HAP-1 (cell line): ENCODE measurements at regions not wholly inside any gene's neighbourhood (a gene's known extent, or its start where the extent isn't known, plus 50 kb on each side); places are given as distances from the start of the nearest gene placed in this dataset.
A peak's percentile ranks its signal among the peaks of the same experiment; 100 is the strongest.

Experiments used
- DNase-seq, 2 experiments: peaks; one replicate each; pipeline ENCODE4 v3.0.0-alpha.2; 2016 to 2020; ENCODE audit warnings: low spot score in 2 of 2
- H3K27me3 ChIP-seq: fragments of 250-450 bp; sonication (Bioruptor Pico); 2 replicates; pipeline ENCODE4 v1.5.1; 2020; ENCODE audit warnings: low read depth, mild to moderate bottlenecking, moderate library complexity
- H3K36me3 ChIP-seq: fragments of 250-450 bp; sonication (Bioruptor Pico); replicated peaks from 2 replicates; pipeline ENCODE4 v1.5.1; 2020; ENCODE audit warnings: mild to moderate bottlenecking
- H3K4me1 ChIP-seq: fragments of 250-450 bp; sonication (Bioruptor Pico); 2 replicates; pipeline ENCODE4 v1.5.1; 2020; ENCODE audit warnings: mild to moderate bottlenecking
- H3K4me3 ChIP-seq: fragments of 250-450 bp; sonication (Bioruptor Pico); 2 replicates; pipeline ENCODE4 v1.5.1; 2020; ENCODE audit warnings: mild to moderate bottlenecking, moderate library complexity
- H3K9me3 ChIP-seq: fragments of 250-450 bp; sonication (Bioruptor Pico); 2 replicates; pipeline ENCODE4 v1.5.1; 2020; ENCODE audit warnings: mild to moderate bottlenecking, moderate library complexity
- in situ Hi-C: fragments of 300-500 bp; cut with MboI; formaldehyde crosslinking; loops from 3 replicates; pipeline ENCODE4 v1.14.3; 2020; ENCODE audit warnings: low sequenced_read_pairs, inconsistent platforms, mixed read lengths

GRCh38 chr5:96257904-96258303, 175.1 kb downstream of the PCSK1 start:
- Histone ChIP-seq H3K36me3 (no peaks in the 10 kb centered on the region), H3K27me3 (no peaks in the 10 kb centered on the region), H3K9me3 (no peaks in the 10 kb centered on the region), H3K4me1 (peaks cover 10% of the 10 kb centered on the region), H3K4me3 (no peak overlapping the region)
- in situ Hi-C loops: no loop called here
- no peak for DNase-seq

GRCh38 chr5:96256795-96257470, 176.1 kb downstream of the PCSK1 start:
- no peaks in the 10 kb centered on the region for H3K9me3 ChIP-seq
- H3K27me3 ChIP-seq: no peaks in the 10 kb centered on the region
- DNase-seq: peak in 1 of 2 experiments; percentile 11
- H3K4me3 ChIP-seq: no peak overlapping the region
- in situ Hi-C loops: no loop called here
- H3K36me3 ChIP-seq: no peaks in the 10 kb centered on the region
- H3K4me1 ChIP-seq: peaks cover 10% of the 10 kb centered on the region

- Histone ChIP-seq H3K9me3 (no peaks in the 10 kb centered on the region), H3K36me3 (no peaks in the 10 kb centered on the region), H3K4me1 (peaks cover 10% of the 10 kb centered on the region), H3K4me3 (no peak overlapping the region), H3K27me3 (no peaks in the 10 kb centered on the region)
- no peak for DNase-seq
- in situ Hi-C loops: no loop called here
Observed at GRCh38 chr5:96254980-96255691, 177.9 kb downstream of the PCSK1 start.

- Histone ChIP-seq H3K9me3 (no peaks in the 10 kb centered on the region), H3K36me3 (no peaks in the 10 kb centered on the region), H3K27me3 (no peaks in the 10 kb centered on the region), H3K4me1 (peaks cover 10% of the 10 kb centered on the region), H3K4me3 (no peak overlapping the region)
- in situ Hi-C loops: no loop called here
- no peak for DNase-seq
Observed at GRCh38 chr5:96253140-96253539, 179.9 kb downstream of the PCSK1 start.

- in situ Hi-C loops: no loop called here
- Histone ChIP-seq H3K4me1 (peaks cover 10% of the 10 kb centered on the region), H3K27me3 (no peaks in the 10 kb centered on the region), H3K4me3 (no peak overlapping the region), H3K36me3 (no peaks in the 10 kb centered on the region), H3K9me3 (no peaks in the 10 kb centered on the region)
- no peak for DNase-seq
Observed at GRCh38 chr5:96252596-96252995, 180.5 kb downstream of the PCSK1 start.

- no peaks in the 10 kb centered on the region for H3K27me3 ChIP-seq
- in situ Hi-C loops: no loop called here
- no peaks in the 10 kb centered on the region for H3K36me3 ChIP-seq
- H3K4me3 ChIP-seq: no peak overlapping the region
- DNase-seq: no peak
- peaks cover 10% of the 10 kb centered on the region for H3K4me1 ChIP-seq
- no peaks in the 10 kb centered on the region for H3K9me3 ChIP-seq
Observed at GRCh38 chr5:96250782-96251181, 182.3 kb downstream of the PCSK1 start.

GRCh38 chr5:96248131-96248530, 184.9 kb downstream of the PCSK1 start:
- H3K27me3 ChIP-seq: no peaks in the 10 kb centered on the region
- H3K4me3 ChIP-seq: no peak overlapping the region
- in situ Hi-C loops: no loop called here
- peaks cover 3% of the 10 kb centered on the region for H3K4me1 ChIP-seq
- H3K36me3 ChIP-seq: no peaks in the 10 kb centered on the region
- no peaks in the 10 kb centered on the region for H3K9me3 ChIP-seq
- no peak for DNase-seq

- in situ Hi-C loops: no loop called here
- Histone ChIP-seq H3K4me3 (no peak overlapping the region), H3K4me1 (peaks cover 4% of the 10 kb centered on the region), H3K9me3 (no peaks in the 10 kb centered on the region), H3K27me3 (no peaks in the 10 kb centered on the region), H3K36me3 (no peaks in the 10 kb centered on the region)
- DNase-seq: no peak
Observed at GRCh38 chr5:96247708-96248107, 185.3 kb downstream of the PCSK1 start.

- Histone ChIP-seq H3K9me3 (no peaks in the 10 kb centered on the region), H3K4me3 (no peak overlapping the region), H3K36me3 (no peaks in the 10 kb centered on the region), H3K4me1 (peaks cover 4% of the 10 kb centered on the region), H3K27me3 (no peaks in the 10 kb centered on the region)
- in situ Hi-C loops: no loop called here
- DNase-seq: no peak
Observed at GRCh38 chr5:96247097-96247701, 185.8 kb downstream of the PCSK1 start.

- Histone ChIP-seq H3K4me1 (peaks cover 4% of the 10 kb centered on the region), H3K27me3 (no peaks in the 10 kb centered on the region), H3K9me3 (no peaks in the 10 kb centered on the region), H3K36me3 (no peaks in the 10 kb centered on the region), H3K4me3 (no peak overlapping the region)
- in situ Hi-C loops: no loop called here
- no peak for DNase-seq
Observed at GRCh38 chr5:96245140-96246091, 187.6 kb downstream of the PCSK1 start.

GRCh38 chr5:96244696-96245095, 188.4 kb downstream of the PCSK1 start:
- Histone ChIP-seq H3K4me3 (no peak overlapping the region), H3K27me3 (no peaks in the 10 kb centered on the region), H3K9me3 (no peaks in the 10 kb centered on the region), H3K4me1 (peaks cover 4% of the 10 kb centered on the region), H3K36me3 (no peaks in the 10 kb centered on the region)
- DNase-seq: no peak
- in situ Hi-C loops: no loop called here

- H3K4me3 ChIP-seq: no peak overlapping the region
- in situ Hi-C loops: no loop called here
- no peaks in the 10 kb centered on the region for H3K9me3 ChIP-seq
- no peaks in the 10 kb centered on the region for H3K27me3 ChIP-seq
- peaks cover 4% of the 10 kb centered on the region for H3K4me1 ChIP-seq
- no peak for DNase-seq
- H3K36me3 ChIP-seq: no peaks in the 10 kb centered on the region
Observed at GRCh38 chr5:96243862-96244261, 189.2 kb downstream of the PCSK1 start.

- Histone ChIP-seq H3K4me3 (no peak overlapping the region), H3K36me3 (no peaks in the 10 kb centered on the region), H3K9me3 (no peaks in the 10 kb centered on the region), H3K27me3 (no peaks in the 10 kb centered on the region), H3K4me1 (peaks cover 4% of the 10 kb centered on the region)
- no peak for DNase-seq
- in situ Hi-C loops: no loop called here
Observed at GRCh38 chr5:96243203-96243602, 189.8 kb downstream of the PCSK1 start.
